ENCODE measurements at regions not wholly inside any gene's neighbourhood (a gene's known extent, or its start where the extent isn't known, plus 50 kb on each side); places are given as distances from the start of the nearest gene placed in this dataset.

DNA sequence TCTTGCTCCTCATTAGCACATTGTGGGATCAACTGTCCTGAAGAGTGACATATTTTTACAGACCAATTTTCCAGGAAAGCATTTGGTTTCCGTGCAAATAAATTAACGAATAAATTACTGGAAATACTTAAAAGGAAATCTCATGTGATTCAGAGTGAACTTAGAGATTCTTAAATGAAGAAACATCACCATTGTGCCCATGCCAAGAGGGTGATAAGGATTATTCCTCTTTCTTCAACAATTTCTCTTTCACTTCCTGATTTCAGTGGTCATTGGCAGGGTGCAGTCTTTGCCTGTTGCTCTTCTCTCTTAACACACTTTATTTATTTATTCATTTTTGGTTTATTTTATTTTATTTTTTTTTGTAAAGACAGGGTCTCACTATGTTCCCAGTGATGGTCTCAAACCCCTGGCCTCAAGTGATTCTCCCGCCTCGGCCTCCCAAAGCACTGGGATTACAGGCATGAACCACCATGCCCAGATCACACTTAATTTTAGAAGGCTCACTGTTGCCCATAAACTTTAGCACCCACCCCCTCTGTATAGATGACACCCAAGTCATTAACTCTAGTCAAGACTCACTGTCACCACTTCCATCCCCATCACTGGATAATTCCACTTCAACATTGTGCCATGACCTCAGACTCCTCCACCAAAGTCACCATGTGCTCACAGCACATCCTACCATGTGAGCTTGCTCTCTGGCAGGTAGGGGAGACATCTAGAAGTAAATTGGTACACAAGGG is 92.6 kb upstream of the CERS6 start:
- in situ Hi-C loops (cut with HindIII; ENCODE audit: low pct_unique_long_range_greater_than_20kb, low sequenced_read_pairs): no loop called here
- no peak for DNase-seq (ENCODE audit: low read depth, low spot score)

DNA sequence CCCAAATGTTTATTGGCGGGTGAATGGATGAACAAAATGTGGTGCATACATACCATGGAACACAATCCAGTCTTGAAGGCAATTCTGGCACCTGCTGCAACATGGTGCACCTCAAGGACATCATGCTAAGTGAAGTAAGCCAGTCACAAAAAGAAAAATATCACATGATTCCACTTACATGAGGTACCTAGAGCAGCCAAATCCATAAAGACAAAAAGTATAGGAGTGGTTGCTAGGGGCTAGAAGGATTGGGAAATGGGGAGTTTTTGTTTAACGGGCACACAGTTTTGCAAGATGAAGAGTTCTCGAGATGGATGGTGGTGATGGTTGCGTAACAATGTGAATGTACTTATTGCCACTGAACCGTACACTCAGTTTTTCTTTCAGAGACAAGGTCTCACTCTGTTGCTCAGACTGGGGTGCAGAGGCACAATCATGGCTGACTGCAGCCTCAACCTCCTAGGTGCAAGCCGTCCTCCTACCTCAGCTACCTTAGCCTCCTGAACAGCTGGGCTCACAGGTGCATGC is 90.9 kb upstream of the CERS6 start:
- in situ Hi-C loops (cut with HindIII; ENCODE audit: low pct_unique_long_range_greater_than_20kb, low sequenced_read_pairs): no loop called here
- DNase-seq (ENCODE audit: low read depth, low spot score): no peak

DNA sequence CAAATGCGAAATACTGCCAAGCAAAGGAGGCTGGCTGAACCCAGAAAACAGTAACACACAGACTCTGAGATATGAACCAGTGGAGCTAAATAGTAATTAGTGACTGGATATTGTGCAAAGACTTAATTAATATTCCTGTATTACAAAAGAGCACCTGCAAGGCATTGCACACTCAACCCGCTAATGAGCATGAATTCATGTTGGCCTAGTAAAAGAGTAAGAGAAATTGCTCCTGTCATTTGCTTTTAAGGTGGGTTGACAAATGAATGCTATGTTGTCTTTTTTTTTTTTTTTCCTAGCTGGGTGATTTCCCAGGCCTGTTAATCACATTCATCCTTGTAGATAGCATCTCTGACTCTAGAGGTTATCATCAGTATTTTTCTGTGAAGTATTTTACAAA is 87.0 kb upstream of the CERS6 start:
- no peak for DNase-seq (ENCODE audit: low read depth, low spot score)
- in situ Hi-C loops (cut with HindIII; ENCODE audit: low pct_unique_long_range_greater_than_20kb, low sequenced_read_pairs): no loop called here

DNA sequence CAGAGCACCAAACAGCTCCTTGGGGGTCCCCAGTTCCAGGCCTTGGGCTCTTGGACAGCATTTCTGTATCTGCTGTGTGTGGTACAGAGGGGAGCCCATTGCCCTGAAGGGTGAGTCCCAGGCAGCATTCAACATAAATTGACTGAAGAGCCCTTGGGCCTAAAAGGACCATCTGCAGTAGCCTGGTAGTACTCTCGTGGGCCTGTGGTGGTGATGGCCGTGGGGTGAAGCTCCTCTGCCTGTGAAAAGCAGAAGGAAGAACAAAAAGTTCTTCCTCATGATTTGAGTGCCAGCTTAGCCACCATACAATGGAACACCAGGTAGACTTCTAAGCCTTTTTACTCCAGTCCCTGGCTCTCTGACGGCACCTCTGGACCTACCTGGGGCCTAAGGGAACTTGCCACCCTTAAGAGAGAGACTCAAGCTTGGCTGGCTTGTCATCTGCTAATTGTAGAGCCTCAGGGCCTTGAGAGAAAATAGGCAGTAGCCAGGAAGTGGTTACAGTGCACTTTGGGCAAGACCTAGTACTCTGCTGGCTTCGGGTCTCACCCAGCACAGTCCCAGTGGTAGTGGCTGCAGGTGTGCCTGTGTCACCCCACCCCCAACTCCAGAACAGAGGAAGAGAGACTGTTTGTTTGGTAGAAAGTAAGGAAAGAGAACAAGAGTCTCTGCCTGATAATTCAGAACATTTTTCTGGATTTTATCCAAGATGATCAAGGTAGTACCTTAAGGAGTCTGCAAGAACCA is 84.6 kb upstream of the CERS6 start:
- in situ Hi-C loops (cut with HindIII; ENCODE audit: low pct_unique_long_range_greater_than_20kb, low sequenced_read_pairs): no loop called here
- DNase-seq (ENCODE audit: low read depth, low spot score): no peak

DNA sequence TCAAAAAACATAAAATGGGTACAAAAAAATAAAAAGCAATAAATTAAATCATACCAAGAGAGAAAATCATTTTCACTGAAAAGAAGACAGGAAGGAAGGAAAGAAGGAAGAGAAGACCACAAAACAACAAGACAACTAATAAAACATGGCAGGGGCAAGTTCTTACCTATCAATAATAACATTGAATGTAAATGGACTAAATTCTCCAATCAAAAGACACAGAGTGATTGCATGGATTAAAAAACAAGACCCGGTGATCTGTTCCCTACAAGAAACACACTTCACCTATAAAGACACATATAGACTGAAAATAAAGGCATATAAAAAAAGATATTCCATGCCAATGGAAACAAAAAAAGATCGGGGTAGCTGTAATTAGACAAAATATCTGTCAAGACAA is 82.6 kb upstream of the CERS6 start:
- no peak for DNase-seq (ENCODE audit: low read depth, low spot score)
- in situ Hi-C loops (cut with HindIII; ENCODE audit: low pct_unique_long_range_greater_than_20kb, low sequenced_read_pairs): no loop called here

DNA sequence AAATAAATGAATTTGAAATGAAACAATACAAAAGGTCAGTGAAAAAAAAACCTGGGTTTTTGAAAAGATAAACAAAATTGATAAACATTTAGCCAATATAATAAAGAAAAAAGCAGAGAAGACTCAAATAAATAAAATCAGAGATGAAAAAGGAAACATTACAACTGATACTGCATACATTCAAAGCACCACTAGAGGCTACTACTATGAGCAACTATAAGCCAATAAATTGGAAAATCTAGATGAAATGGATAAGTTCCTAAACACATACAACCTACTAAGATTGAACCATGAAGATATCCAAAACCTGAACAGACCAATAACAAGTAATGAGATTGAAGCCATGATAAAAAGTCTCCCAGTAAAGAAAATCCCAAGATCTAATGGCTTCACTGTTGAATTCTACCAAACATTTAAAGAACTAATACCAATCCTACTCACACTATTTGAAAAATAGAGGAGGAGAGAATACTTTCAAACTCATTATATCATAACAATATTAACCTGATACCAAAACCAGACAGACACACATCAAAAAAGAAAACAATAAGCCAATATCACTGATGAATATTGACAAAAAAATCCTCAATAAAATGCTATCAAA is 80.8 kb upstream of the CERS6 start:
- peak; percentile 17 for DNase-seq (ENCODE audit: low read depth, low spot score)
- in situ Hi-C loops (cut with HindIII; ENCODE audit: low pct_unique_long_range_greater_than_20kb, low sequenced_read_pairs): no loop called here

DNA sequence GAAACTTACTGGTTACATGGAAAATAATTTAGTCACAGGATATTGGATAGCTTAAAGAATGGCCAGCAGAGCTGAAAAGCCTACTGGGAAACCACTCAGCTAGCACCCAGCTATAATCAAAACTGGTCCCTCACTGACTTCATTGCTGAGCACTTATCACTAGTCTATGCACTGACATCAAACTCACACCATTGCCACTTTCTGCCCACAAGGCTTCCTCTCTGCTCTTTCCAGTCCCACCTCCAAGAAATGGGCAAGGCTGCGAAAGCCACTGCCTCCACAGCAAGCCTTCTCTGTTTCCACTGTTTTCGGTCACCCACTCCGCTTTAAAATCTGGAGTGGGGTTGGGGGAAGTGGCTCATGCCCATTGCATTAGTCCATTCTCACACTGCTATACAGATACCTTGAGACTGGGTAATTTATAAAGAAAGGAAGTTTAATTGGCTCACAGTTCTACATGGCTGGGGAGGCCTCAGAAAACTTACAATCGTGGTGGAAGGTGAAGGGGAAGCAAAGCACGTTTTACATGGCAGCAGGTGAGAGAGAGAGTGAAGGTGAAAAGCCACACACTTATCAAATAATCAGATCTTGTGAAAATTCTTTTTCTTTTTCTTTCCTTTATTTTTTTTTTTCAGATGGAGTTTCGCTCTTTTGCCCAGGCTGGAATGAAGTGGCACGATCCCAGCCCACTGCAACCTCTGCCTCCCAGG is 77.0 kb upstream of the CERS6 start:
- in situ Hi-C loops (cut with HindIII; ENCODE audit: low pct_unique_long_range_greater_than_20kb, low sequenced_read_pairs): no loop called here
- no peak for DNase-seq (ENCODE audit: low read depth, low spot score)

DNA sequence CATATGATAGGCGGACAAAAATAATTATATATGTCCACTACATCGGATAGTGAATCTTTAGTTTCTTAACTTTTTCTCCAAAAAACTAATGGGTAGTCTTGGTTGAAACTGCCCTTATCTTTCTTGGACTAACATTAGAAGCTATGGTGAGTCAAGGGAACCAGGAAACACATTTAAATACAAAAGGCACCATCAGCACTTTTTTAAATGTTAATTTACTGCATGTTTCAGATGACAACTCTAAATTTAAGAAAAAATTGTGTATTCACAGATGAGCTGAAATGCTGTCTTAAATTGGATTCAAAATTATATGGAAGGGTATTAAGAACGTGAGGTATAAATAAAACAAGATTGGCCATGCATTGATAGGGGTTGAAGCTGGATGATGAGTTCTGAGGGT is 75.6 kb upstream of the CERS6 start:
- no peak for DNase-seq (ENCODE audit: low read depth, low spot score)
- in situ Hi-C loops (cut with HindIII; ENCODE audit: low pct_unique_long_range_greater_than_20kb, low sequenced_read_pairs): no loop called here

DNA sequence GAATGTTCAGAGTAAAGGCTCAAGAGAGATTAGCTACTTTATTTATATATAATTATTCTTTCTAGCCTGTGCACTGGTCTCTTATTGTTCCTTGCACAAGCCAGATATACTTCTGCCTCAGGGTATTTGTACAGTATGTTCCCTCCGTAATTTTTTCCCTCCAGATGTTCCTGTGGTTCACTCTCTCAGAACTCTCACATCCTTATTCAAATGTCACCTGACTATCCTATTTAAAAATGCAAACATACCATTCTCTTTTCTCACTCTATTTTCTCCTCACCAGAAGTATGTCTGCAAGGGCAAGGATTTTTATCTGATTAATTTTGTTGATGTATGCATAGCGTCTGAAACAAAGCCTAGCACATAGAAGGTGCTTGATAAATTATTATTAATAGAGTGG is 64.0 kb upstream of the CERS6 start:
- in situ Hi-C loops (cut with HindIII; ENCODE audit: low pct_unique_long_range_greater_than_20kb, low sequenced_read_pairs): no loop called here
- DNase-seq (ENCODE audit: low read depth, low spot score): no peak

DNA sequence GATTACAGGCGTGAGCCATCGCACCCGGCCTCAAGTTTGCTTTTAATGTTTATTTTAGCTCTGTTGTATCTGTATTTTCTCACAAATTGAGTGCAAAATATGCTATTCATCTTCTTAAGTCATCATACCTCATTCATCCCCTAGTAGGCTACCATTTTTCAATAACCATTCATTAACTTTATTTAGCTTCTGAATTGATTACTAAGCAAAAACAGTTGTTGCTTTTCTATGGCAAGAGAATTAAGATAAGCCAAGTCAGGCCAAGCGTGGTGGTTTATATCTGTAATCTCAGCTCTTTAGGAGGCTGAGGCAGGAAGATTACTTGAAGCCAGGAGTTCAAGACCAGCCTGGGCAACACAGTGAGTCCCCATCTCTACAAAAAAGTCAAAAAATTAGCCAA is 63.3 kb upstream of the CERS6 start:
- in situ Hi-C loops (cut with HindIII; ENCODE audit: low pct_unique_long_range_greater_than_20kb, low sequenced_read_pairs): no loop called here

DNA sequence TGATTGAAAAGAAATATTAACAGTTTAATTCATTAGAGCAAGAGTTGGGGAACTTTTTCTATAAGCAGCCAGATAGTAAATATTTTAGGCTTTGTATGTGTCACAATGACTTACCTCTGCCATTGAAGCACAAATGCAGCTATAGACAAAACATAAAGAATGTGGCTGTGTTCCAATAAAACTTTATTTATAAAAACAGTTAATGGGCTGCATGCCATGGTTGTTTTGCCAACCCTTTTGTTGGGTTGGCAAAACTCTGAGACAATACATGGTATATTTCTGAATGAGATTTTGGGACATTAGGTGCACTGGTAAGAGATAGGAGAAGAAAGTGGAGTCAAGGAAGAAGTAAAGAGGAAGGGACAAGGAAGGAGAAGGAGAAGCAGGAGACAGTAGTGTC is 61.8 kb upstream of the CERS6 start:
- in situ Hi-C loops (cut with HindIII; ENCODE audit: low pct_unique_long_range_greater_than_20kb, low sequenced_read_pairs): no loop called here

More for the DNA sequence above, 63.3 kb upstream of the CERS6 start:
- DNase-seq (ENCODE audit: low read depth, low spot score): no peak

DNA sequence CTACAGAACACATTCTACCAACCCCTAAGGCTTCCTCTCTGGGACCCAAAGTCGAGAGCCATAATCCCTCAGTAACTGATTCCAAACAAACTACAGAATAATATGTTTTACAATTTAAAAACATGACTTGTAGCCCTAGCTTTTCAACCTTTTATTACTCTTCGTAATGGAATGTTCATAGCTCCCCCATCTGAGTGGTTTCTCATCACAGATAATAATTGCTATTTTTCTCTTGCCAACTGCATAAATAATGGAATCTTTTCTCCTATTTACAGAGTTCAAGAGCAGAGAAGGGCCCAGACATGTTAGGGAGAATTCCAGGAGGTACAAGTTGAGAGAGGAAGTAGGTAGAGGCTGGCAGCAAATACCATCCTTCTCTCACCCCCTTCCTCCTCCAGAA is 59.9 kb upstream of the CERS6 start:
- in situ Hi-C loops (cut with HindIII; ENCODE audit: low pct_unique_long_range_greater_than_20kb, low sequenced_read_pairs): no loop called here
- no peak for DNase-seq (ENCODE audit: low read depth, low spot score)

More for the DNA sequence above, 61.8 kb upstream of the CERS6 start:
- no peak for DNase-seq (ENCODE audit: low read depth, low spot score)

DNA sequence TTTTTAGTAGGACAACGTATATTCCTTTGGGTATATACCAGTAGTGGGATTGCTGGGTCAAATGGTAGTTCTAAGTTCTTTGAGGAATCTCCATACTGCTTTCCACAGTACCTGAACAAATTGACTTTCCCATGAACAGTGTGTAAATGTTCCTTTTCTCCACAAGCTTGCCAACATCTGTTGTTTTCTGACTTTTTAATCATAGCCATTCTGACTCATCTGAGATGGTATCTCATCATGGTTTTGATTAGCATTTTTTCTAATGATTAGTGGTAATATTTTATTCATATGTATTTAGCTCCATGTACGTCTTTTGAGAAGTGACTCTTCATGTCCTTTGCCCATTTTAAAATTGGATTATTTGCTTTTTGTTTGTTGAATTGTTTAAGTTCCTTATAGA is 58.4 kb upstream of the CERS6 start:
- DNase-seq (ENCODE audit: low read depth, low spot score): no peak
- in situ Hi-C loops (cut with HindIII; ENCODE audit: low pct_unique_long_range_greater_than_20kb, low sequenced_read_pairs): no loop called here

DNA sequence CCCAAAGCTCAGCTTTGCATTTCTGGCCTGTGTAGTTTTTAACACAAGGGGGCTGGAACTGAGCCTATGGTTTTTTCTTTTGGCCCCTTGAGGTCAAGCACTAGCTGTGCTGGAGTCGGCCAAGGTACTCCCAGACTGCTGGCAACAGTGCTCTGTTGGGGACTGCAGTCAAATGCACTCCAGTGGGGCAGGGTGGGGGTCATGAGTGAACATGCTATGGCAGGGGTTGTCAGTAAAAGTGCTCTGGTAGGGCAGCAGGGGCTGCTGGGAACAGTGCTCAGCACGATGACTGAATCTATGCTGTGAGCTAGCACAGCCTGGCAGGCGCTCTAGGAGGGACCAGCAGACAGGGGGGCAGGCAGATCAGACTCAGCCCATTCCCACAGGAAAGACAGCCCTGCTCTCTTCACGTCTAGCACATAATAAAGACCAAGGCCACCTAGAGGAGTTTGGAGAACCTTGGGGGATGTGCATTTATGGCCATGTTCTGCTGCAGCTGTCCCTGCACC is 55.0 kb upstream of the CERS6 start:
- DNase-seq (ENCODE audit: low read depth, low spot score): no peak
- in situ Hi-C loops (cut with HindIII; ENCODE audit: low pct_unique_long_range_greater_than_20kb, low sequenced_read_pairs): no loop called here

DNA sequence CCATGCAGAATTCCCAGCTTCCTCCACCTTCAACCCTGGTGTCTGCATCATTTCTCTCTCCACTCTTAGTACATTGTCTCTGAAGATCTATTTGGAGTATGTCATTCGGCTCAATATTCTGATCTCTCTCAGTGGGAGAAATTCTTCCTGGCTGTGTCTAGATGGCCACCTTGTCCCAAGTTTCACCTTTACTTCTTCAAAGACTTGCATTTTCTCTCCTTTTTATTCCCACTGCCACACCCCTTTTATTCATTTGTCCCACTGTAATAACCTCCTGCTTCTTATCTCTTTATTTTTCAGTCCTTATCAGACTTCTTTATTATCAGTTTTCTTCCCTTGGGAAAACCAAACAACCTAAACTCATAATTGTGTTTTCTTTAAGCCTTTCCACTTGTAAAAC is 54.3 kb upstream of the CERS6 start:
- DNase-seq (ENCODE audit: low read depth, low spot score): no peak
- in situ Hi-C loops (cut with HindIII; ENCODE audit: low pct_unique_long_range_greater_than_20kb, low sequenced_read_pairs): no loop called here

DNA sequence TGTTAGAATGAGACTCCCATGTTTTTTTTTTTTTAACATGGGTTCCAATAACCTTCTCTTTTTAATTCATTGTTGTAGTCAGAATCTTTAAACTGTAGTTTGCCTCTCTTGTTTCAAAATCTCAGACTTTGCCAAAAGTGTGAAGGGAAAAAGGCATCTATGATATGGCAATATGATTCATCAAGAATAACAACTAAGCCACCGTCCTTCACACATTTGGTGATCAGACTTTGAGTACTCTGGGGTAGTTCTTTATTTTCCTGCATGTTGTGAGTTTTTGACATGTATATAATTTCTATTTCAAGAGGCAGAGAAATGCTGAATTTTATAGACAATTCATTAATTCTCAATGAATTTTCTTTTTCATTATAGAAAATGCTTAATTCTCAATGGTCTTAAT is 53.5 kb upstream of the CERS6 start:
- DNase-seq (ENCODE audit: low read depth, low spot score): no peak
- in situ Hi-C loops (cut with HindIII; ENCODE audit: low pct_unique_long_range_greater_than_20kb, low sequenced_read_pairs): no loop called here

DNA sequence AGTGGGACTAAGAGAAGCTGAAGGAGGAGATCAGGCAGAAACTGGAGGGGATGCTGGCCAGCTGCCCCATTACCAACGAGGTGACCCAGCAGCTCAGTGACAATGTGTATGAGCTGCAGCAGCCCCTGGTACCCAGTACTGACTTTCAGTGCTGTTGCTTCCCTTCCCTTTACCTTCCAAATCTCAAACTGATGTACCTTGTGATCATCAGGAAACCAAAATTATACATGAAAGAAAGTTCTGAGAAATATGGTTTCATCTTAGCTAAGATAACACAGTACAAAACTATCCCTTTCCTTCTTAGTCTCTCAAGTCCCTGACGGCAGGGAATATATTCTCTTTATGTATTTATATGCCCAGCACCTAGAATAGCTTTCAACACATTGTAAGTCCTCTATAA is 52.3 kb upstream of the CERS6 start:
- no peak for DNase-seq (ENCODE audit: low read depth, low spot score)
- in situ Hi-C loops (cut with HindIII; ENCODE audit: low pct_unique_long_range_greater_than_20kb, low sequenced_read_pairs): no loop called here

DNA sequence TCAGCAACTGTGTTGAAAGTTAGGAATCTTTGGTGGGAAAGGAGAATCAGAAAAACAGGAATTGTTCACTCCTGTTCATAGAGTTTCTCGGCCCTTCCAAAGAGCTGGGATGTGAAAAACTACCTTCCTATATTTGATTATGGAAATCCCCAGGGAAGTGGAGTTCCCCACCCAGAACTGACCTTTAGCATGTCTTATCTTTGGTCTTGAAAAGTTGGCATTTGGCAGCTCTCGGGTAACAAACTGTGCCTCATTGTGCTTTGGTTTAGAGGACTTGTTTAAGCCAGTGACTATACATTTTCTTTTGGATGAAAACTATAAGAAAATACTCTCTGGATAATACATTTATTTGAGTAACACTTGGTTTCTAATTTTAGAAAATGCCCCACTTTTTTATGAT is 51.3 kb upstream of the CERS6 start:
- in situ Hi-C loops (cut with HindIII; ENCODE audit: low pct_unique_long_range_greater_than_20kb, low sequenced_read_pairs): no loop called here
- peak; percentile 5 for DNase-seq (ENCODE audit: low read depth, low spot score)

Measured in SK-MEL-5 (cell line).